H1 (cell line): ENCODE measurements at regions not wholly inside any gene's neighbourhood (a gene's known extent, or its start where the extent isn't known, plus 50 kb on each side); places are given as distances from the start of the nearest gene placed in this dataset.

Experiments
- CTCF ChIA-PET: fragments of 300-600 bp; sonication (Branson Sonifier 250); formaldehyde crosslinking; loops from one replicate; lab custom pipeline; 2021; ENCODE audit not compliant: partially characterized antibody; lab: Charles Lee
- POLR2A ChIA-PET: fragments of 300-600 bp; sonication (Branson Sonifier 250); formaldehyde crosslinking; loops from one replicate; lab custom pipeline; 2021; ENCODE audit warnings: inconsistent platforms; ENCODE audit not compliant: partially characterized antibody; lab: Charles Lee
- DNase-seq, 2 experiments: peaks; one replicate each; pipeline versions ENCODE4 v3.0.0 to v3.0.0-alpha.2; 2010 to 2022; ENCODE audit warnings: low spot score in 2 of 2, low read depth in 1 of 2, mixed read lengths in 1 of 2
- FAIRE-seq: peaks from 2 replicates; lab custom pipeline; 2011; peaks lifted over from hg19 to GRCh38; lab: Jason Lieb, UNC
- H2AFZ ChIP-seq: 2 replicates; pipeline ENCODE4 v1.8.1; 2012; ENCODE audit warnings: low read length, inconsistent platforms
- H2AK5ac ChIP-seq: 2 replicates; pipeline ENCODE4 v1.6.1; 2013; ENCODE audit warnings: low read depth, low read length
- H2BK120ac ChIP-seq: replicated peaks from 2 replicates; pipeline ENCODE3; 2013; ENCODE audit warnings: low read depth, low read length, inconsistent platforms
- H2BK12ac ChIP-seq: 2 replicates; pipeline ENCODE4 v1.6.1; 2013; ENCODE audit warnings: low read depth, low read length
- H2BK15ac ChIP-seq: 2 replicates; pipeline ENCODE4 v1.6.1; 2013; ENCODE audit warnings: low read length
- H2BK20ac ChIP-seq: 2 replicates; pipeline ENCODE4 v1.6.1; 2013; ENCODE audit warnings: low read length
- H2BK5ac ChIP-seq: 2 replicates; pipeline ENCODE4 v1.6.1; 2013; ENCODE audit warnings: low read depth, low read length
- H3K14ac ChIP-seq: 2 replicates; pipeline ENCODE4 v1.6.1; 2013; ENCODE audit warnings: inconsistent platforms; ENCODE audit not compliant: insufficient read length
- H3K18ac ChIP-seq: 2 replicates; pipeline ENCODE4 v1.6.1; 2013; ENCODE audit warnings: low read length; ENCODE audit errors: extremely low read depth
- H3K23ac ChIP-seq: 2 replicates; pipeline ENCODE4 v1.6.1; 2013; ENCODE audit warnings: inconsistent platforms; ENCODE audit not compliant: insufficient read length
- H3K23me2 ChIP-seq: 2 replicates; pipeline ENCODE4 v1.6.1; 2013; ENCODE audit warnings: low read depth, low read length
- H3K27ac ChIP-seq: 2 replicates; pipeline ENCODE4 v1.6.1; 2011; ENCODE audit warnings: low read depth, low read length, inconsistent platforms
- H3K27me3 ChIP-seq, 4 experiments: replicated peaks in 1 of 4; 1 replicate in 1 of 4; 2 replicates in 3 of 4; pipeline versions ENCODE4 v1.6.1 to v1.8.1; 2011 to 2013; ENCODE audit warnings: low read length in 3 of 4, mild to moderate bottlenecking in 3 of 4, inconsistent platforms in 2 of 4, mixed read lengths in 2 of 4, moderate library complexity in 1 of 4; ENCODE audit not compliant: control insufficient read depth in 3 of 4, insufficient read depth in 3 of 4; ENCODE audit errors: extremely low read depth in 1 of 4
- H3K36me3 ChIP-seq, 4 experiments: 2 replicates each; pipeline versions ENCODE4 v1.6.1 to v1.8.1; 2011 to 2013; ENCODE audit warnings: mild to moderate bottlenecking in 4 of 4, low read length in 3 of 4, moderate library complexity in 2 of 4, control low read depth in 1 of 4, inconsistent platforms in 1 of 4; ENCODE audit not compliant: insufficient read depth in 4 of 4, control insufficient read depth in 2 of 4
- H3K4ac ChIP-seq: replicated peaks from 2 replicates; pipeline ENCODE3; 2013; ENCODE audit warnings: low read length, low read depth, mixed read lengths, inconsistent platforms; ENCODE audit not compliant: insufficient read length
- H3K4me1 ChIP-seq, 4 experiments: replicated peaks in 1 of 4; 1 replicate in 1 of 4; 2 replicates in 3 of 4; pipeline versions ENCODE4 v1.6.1 to v1.8.1; 2011 to 2013; ENCODE audit warnings: low read length in 3 of 4, inconsistent platforms in 2 of 4, mixed read lengths in 1 of 4; ENCODE audit not compliant: insufficient read depth in 4 of 4, control insufficient read depth in 3 of 4
- H3K4me2 ChIP-seq, 2 experiments: 2 replicates each; pipeline versions ENCODE4 v1.6.1 to v1.8.1; 2011 to 2013; ENCODE audit warnings: low read depth in 2 of 2, low read length in 2 of 2, control low read depth in 1 of 2, inconsistent platforms in 1 of 2, mild to moderate bottlenecking in 1 of 2; ENCODE audit not compliant: insufficient read depth in 1 of 2
- H3K4me3 ChIP-seq, 4 experiments: fragments of 200-600, 300-600 bp in 1 of 4; sonication (generic), shearing (Covaris generic), sonication (Bioruptor Twin) in 1 of 4; 2 replicates each; pipeline versions ENCODE4 v1.5.1 to v1.8.1; 2011 to 2016; ENCODE audit warnings: low read length in 4 of 4, low read depth in 3 of 4, control low read depth in 2 of 4, inconsistent platforms in 2 of 4, mild to moderate bottlenecking in 2 of 4, mixed read lengths in 1 of 4, moderate library complexity in 1 of 4; ENCODE audit not compliant: insufficient read depth in 2 of 4; ENCODE audit errors: extremely low read depth in 1 of 4
- H3K56ac ChIP-seq: replicated peaks from 2 replicates; pipeline ENCODE3; 2013; ENCODE audit warnings: low read depth, mild to moderate bottlenecking, mixed read lengths, low read length, inconsistent platforms; ENCODE audit not compliant: insufficient read length
- H3K79me1 ChIP-seq: 2 replicates; pipeline ENCODE4 v1.6.1; 2013; ENCODE audit warnings: low read depth, low read length, control low read depth
- H3K79me2 ChIP-seq, 2 experiments: 2 replicates each; pipeline versions ENCODE4 v1.6.1 to v1.8.1; 2012 to 2013; ENCODE audit warnings: low read length in 2 of 2, mild to moderate bottlenecking in 2 of 2, inconsistent platforms in 1 of 2; ENCODE audit not compliant: insufficient read depth in 2 of 2, control insufficient read depth in 1 of 2
- H3K9ac ChIP-seq, 4 experiments: replicated peaks in 1 of 4; 1 replicate in 1 of 4; 2 replicates in 3 of 4; pipeline versions ENCODE4 v1.6.1 to v1.8.1; 2011 to 2013; ENCODE audit warnings: low read depth in 3 of 4, low read length in 3 of 4, control low read depth in 2 of 4, mild to moderate bottlenecking in 2 of 4, moderate library complexity in 2 of 4, inconsistent platforms in 1 of 4; ENCODE audit errors: extremely low read depth in 1 of 4
- H3K9me3 ChIP-seq, 2 experiments: 2 replicates each; pipeline versions ENCODE4 v1.6.1 to v1.8.1; 2012 to 2013; ENCODE audit warnings: mild to moderate bottlenecking in 2 of 2, moderate library complexity in 2 of 2, control low read depth in 1 of 2, inconsistent platforms in 1 of 2, low read depth in 1 of 2, low read length in 1 of 2, mixed read lengths in 1 of 2; ENCODE audit not compliant: insufficient read depth in 2 of 2
- H4K20me1 ChIP-seq, 2 experiments: replicated peaks in 1 of 2; 2 replicates each; pipeline versions ENCODE3 to v1.8.1; 2011 to 2013; ENCODE audit warnings: inconsistent platforms in 2 of 2, low read length in 2 of 2, mild to moderate bottlenecking in 1 of 2; ENCODE audit not compliant: insufficient read depth in 2 of 2, control insufficient read depth in 1 of 2
- H4K5ac ChIP-seq: 2 replicates; pipeline ENCODE4 v1.6.1; 2013; ENCODE audit warnings: low read length, low read depth, mixed read lengths, inconsistent platforms; ENCODE audit not compliant: insufficient read length
- H4K8ac ChIP-seq: 2 replicates; pipeline ENCODE4 v1.8.0; 2013; ENCODE audit warnings: mild to moderate bottlenecking, moderate library complexity, low read length, inconsistent platforms; ENCODE audit not compliant: insufficient read depth; ENCODE audit errors: extremely low read depth
- H4K91ac ChIP-seq: replicated peaks from 2 replicates; pipeline ENCODE3; 2013; ENCODE audit warnings: low read length, mixed read lengths, inconsistent platforms; ENCODE audit not compliant: insufficient read length
- JUND ChIP-seq: IDR thresholded peaks from 2 replicates; pipeline ENCODE4 v1.6.1; 2011; ENCODE audit warnings: mild to moderate bottlenecking, improper control_type of control experiment, low read length
- SP2 ChIP-seq: IDR thresholded peaks from 2 replicates; pipeline ENCODE4 v1.6.1; 2012; ENCODE audit warnings: mild to moderate bottlenecking, low read length, inconsistent platforms
- TCF12 ChIP-seq: IDR thresholded peaks from 2 replicates; pipeline ENCODE4 v1.6.1; 2011; ENCODE audit warnings: low read depth, mild to moderate bottlenecking, low read length
- WGBS, 2 experiments: shearing (Covaris generic) in 1 of 2; methylation state at CpG; one replicate each; pipeline versions ENCODE4 v1.1.6 to v1.1.7; 2013 to 2015; ENCODE audit warnings: low lambda C conversion rate in 2 of 2, mixed read lengths in 2 of 2, inconsistent platforms in 1 of 2, low coverage in 1 of 2, missing lambda C conversion rate in 1 of 2; ENCODE audit not compliant: insufficient replicate concordance in 2 of 2, insufficient coverage in 1 of 2, insufficient read length in 1 of 2; ENCODE audit errors: extremely low coverage in 1 of 2, missing lambda C conversion rate in 1 of 2; 5-methylcytosine and 5-hydroxymethylcytosine counted together

- no peak for TF ChIP-seq TCF12
- TF ChIP-seq JUND: no peak
- TF ChIP-seq SP2: no peak
- H3K23ac ChIP-seq: no peak overlapping the region
- no peak overlapping the region for H3K27ac ChIP-seq
- H2BK120ac ChIP-seq: no peak overlapping the region
- no peaks in the 10 kb centered on the region for H4K20me1 ChIP-seq
- ChIA-PET CTCF (no interaction called here), POLR2A (no interaction called here)
- H4K8ac ChIP-seq: no peak overlapping the region
- H2BK15ac ChIP-seq: no peak overlapping the region
- FAIRE-seq (no peak), DNase-seq (no peak)
- no peak overlapping the region for H3K4me3 ChIP-seq
- H3K79me2 ChIP-seq: no peaks in the 10 kb centered on the region
- H3K4me2 ChIP-seq: no peak overlapping the region
- no peak overlapping the region for H2AK5ac ChIP-seq
- no peaks in the 10 kb centered on the region for H3K27me3 ChIP-seq
- H3K14ac ChIP-seq: no peak overlapping the region
- no peak overlapping the region for H4K5ac ChIP-seq
- no peak overlapping the region for H3K18ac ChIP-seq
- no peak overlapping the region for H2AFZ ChIP-seq
- H4K91ac ChIP-seq: no peak overlapping the region
- no peaks in the 10 kb centered on the region for H3K23me2 ChIP-seq
- no peak overlapping the region for H2BK12ac ChIP-seq
- no peak overlapping the region for H3K56ac ChIP-seq
- no peak overlapping the region for H2BK5ac ChIP-seq
- H3K4me1 ChIP-seq: peaks cover 0 to 20% (median 5%) of the 10 kb centered on the region in 4 experiments; a peak in 3 of 7 replicates
- H3K9ac ChIP-seq: no peak overlapping the region
- no peak overlapping the region for H3K4ac ChIP-seq
- 66% methylated on average over 7 of the region's 7 CpGs; no CpG with 5 or more reads in 1 of the 2 experiments for WGBS, 2 experiments
- no peaks in the 10 kb centered on the region for H3K36me3 ChIP-seq
- H2BK20ac ChIP-seq: no peak overlapping the region
- no peaks in the 10 kb centered on the region for H3K79me1 ChIP-seq
- no peaks in the 10 kb centered on the region for H3K9me3 ChIP-seq
These were observed 257.7 kb downstream of the MEIS1 start for GRCh38 chr2:66692521-66693054.
